ENCODE measurements at regions not wholly inside any gene's neighbourhood (a gene's known extent, or its start where the extent isn't known, plus 50 kb on each side); places are given as distances from the start of the nearest gene placed in this dataset.

GRCh38 chr9:17963498-17963897 lies 384.6 kb downstream of the SH3GL2 start:
- intact Hi-C loops (cut with micrococcal nuclease), result loop anchor here (5.0 kb wide), 1 partner anchor 441 kb away; no protein-coding TSS in a partner anchor
- Mint-ChIP-seq H3K9me3 (no peaks in the 10 kb centered on the region), H3K27me3 (no peaks in the 10 kb centered on the region), H3K36me3 (ENCODE audit: low read depth) (no peaks in the 10 kb centered on the region), H3K4me3 (no peak overlapping the region), H3K4me1 (no peaks in the 10 kb centered on the region), H3K27ac (no peak overlapping the region)
- no peak for DNase-seq

DNA sequence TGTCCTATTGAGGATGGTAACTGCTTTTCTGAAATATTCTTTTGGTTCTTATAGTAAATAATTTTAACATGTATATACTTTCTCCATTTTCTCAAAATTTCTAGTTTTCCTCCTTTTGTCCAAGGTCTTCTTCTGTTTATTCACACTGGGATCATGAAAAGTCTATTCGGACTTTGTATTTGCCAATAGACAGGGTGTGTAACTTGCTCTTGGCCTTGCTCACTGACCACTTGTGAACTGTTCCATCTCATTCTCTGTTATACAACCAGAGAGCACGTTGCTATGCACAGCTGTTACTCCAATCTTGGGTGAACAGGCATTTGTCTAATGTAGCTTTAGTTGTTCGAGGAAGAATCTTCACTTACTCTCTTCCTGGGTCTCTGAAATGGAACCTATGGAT lies 388.9 kb downstream of the SH3GL2 start:
- no peaks in the 10 kb centered on the region for H3K4me1 Mint-ChIP-seq
- H3K9me3 Mint-ChIP-seq, result no peaks in the 10 kb centered on the region
- H3K4me3 Mint-ChIP-seq, result no peak overlapping the region
- H3K36me3 Mint-ChIP-seq (ENCODE audit: low read depth), result no peaks in the 10 kb centered on the region
- DNase-seq, result no peak
- H3K27me3 Mint-ChIP-seq, result no peaks in the 10 kb centered on the region
- H3K27ac Mint-ChIP-seq, result no peak overlapping the region
- intact Hi-C loops (cut with micrococcal nuclease), result no loop called here

DNA sequence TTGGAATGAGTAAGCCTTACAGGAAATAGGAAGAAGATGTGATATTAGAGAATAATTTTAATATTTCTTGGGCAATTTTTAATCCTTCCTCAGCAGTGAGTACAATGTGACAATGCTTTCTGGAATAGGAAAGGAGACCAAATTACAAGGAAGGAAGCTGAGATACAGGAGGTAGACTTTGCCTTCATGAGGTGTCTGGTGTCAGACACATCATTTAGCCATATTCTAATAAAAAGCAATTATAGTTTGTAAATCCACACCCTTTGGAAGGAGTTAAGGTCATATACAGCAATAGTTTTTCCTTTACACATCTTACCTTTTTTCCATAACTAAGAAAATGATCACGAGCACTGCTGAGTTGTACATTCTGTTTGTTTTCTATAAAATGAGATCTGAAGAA lies 390.4 kb downstream of the SH3GL2 start:
- Mint-ChIP-seq H3K36me3 (ENCODE audit: low read depth) (no peaks in the 10 kb centered on the region), H3K27ac (no peak overlapping the region), H3K27me3 (no peaks in the 10 kb centered on the region), H3K4me1 (no peaks in the 10 kb centered on the region), H3K9me3 (no peaks in the 10 kb centered on the region), H3K4me3 (no peak overlapping the region)
- intact Hi-C loops (cut with micrococcal nuclease), result no loop called here
- no peak for DNase-seq

DNA sequence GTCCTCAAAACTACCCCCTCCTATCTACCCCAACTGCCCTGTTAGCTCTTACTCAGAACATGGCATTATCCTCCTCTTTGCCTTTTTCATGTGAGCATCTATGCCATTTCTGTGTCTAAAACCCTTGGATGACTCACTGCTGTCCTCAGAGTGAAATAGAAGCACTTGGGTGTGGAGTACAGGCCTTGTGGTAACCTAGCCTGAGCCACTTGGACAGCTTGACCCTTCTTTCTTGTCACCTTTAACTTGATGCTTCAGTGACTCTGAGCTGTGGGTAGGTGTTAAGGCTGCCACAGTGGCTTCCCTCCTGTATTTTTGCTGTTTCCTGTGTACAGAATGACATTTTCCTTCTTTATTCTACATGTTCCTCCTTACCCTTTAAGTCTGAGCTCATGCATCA lies 391.4 kb downstream of the SH3GL2 start:
- no peak for DNase-seq
- Mint-ChIP-seq H3K9me3 (no peaks in the 10 kb centered on the region), H3K4me3 (no peak overlapping the region), H3K36me3 (ENCODE audit: low read depth) (no peaks in the 10 kb centered on the region), H3K27ac (no peak overlapping the region), H3K4me1 (no peaks in the 10 kb centered on the region), H3K27me3 (no peaks in the 10 kb centered on the region)
- intact Hi-C loops (cut with micrococcal nuclease), result no loop called here

- no peak overlapping the region for H3K4me3 Mint-ChIP-seq
- DNase-seq, result no peak
- H3K36me3 Mint-ChIP-seq (ENCODE audit: low read depth), result no peaks in the 10 kb centered on the region
- intact Hi-C loops (cut with micrococcal nuclease), result no loop called here
- no peak overlapping the region for H3K27ac Mint-ChIP-seq
- H3K9me3 Mint-ChIP-seq, result peaks cover 17% of the 10 kb centered on the region
- no peaks in the 10 kb centered on the region for H3K27me3 Mint-ChIP-seq
- H3K4me1 Mint-ChIP-seq, result no peaks in the 10 kb centered on the region
Measured at GRCh38 chr9:17978773-17979172, 399.9 kb downstream of the SH3GL2 start.

DNA sequence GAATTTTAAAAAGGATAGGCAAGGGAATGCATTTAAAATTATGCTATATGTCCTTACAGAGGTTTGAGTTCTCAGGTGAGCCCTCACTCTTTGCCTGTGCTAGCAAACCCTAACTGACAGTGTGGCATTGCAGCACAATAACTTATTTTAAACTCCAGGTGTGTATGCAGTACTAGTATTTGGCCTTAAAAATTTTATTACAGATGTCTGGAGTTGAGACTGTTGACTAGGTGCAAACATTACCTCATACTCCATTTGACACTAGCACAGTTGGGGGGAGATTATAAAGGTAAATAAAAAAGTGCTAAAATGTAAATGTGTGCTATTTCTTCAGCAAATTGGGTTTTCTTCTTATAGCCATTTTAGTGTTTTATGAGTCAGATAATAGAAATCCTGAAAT lies 407.7 kb downstream of the SH3GL2 start:
- no peaks in the 10 kb centered on the region for H3K4me1 Mint-ChIP-seq
- H3K27me3 Mint-ChIP-seq, result no peaks in the 10 kb centered on the region
- no peak for DNase-seq
- intact Hi-C loops (cut with micrococcal nuclease), result no loop called here
- H3K27ac Mint-ChIP-seq, result no peak overlapping the region
- H3K9me3 Mint-ChIP-seq, result no peaks in the 10 kb centered on the region
- no peaks in the 10 kb centered on the region for H3K36me3 Mint-ChIP-seq (ENCODE audit: low read depth)
- no peak overlapping the region for H3K4me3 Mint-ChIP-seq

GRCh38 chr9:17987189-17987588 lies 408.3 kb downstream of the SH3GL2 start:
- DNase-seq, result no peak
- Mint-ChIP-seq H3K27me3 (no peaks in the 10 kb centered on the region), H3K27ac (no peak overlapping the region), H3K36me3 (ENCODE audit: low read depth) (no peaks in the 10 kb centered on the region), H3K4me3 (no peak overlapping the region), H3K4me1 (no peaks in the 10 kb centered on the region), H3K9me3 (no peaks in the 10 kb centered on the region)
- intact Hi-C loops (cut with micrococcal nuclease), result no loop called here

- H3K4me3 Mint-ChIP-seq, result no peak overlapping the region
- no peaks in the 10 kb centered on the region for H3K4me1 Mint-ChIP-seq
- intact Hi-C loops (cut with micrococcal nuclease), result no loop called here
- H3K27me3 Mint-ChIP-seq, result no peaks in the 10 kb centered on the region
- no peaks in the 10 kb centered on the region for H3K9me3 Mint-ChIP-seq
- DNase-seq, result no peak
- H3K36me3 Mint-ChIP-seq (ENCODE audit: low read depth), result no peaks in the 10 kb centered on the region
- H3K27ac Mint-ChIP-seq, result no peak overlapping the region
Measured at GRCh38 chr9:17988489-17988888, 409.6 kb downstream of the SH3GL2 start.

- Mint-ChIP-seq H3K4me3 (no peak overlapping the region), H3K36me3 (ENCODE audit: low read depth) (no peaks in the 10 kb centered on the region), H3K27ac (no peak overlapping the region), H3K9me3 (no peaks in the 10 kb centered on the region), H3K27me3 (no peaks in the 10 kb centered on the region), H3K4me1 (no peaks in the 10 kb centered on the region)
- intact Hi-C loops (cut with micrococcal nuclease), result no loop called here
- DNase-seq, result no peak
Measured at GRCh38 chr9:17990602-17991001, 411.7 kb downstream of the SH3GL2 start.

DNA sequence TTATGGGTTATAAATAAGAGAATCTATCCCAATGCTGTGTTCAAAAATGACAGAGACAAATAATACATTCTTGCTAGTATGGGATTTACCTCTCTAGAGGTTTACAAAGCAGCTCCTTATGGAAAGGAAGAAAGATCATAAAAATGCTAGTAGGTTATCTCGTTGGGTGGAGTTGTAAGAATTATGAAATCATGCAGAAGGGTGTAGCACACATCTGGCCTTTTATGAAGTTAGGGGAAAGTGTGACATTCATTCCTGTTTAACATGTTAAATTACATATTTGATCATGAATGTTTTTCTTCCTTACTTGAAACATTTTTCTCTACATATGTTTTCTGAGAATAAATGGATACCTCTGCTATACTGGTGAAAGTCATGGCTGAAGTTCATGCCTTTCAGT lies 414.2 kb downstream of the SH3GL2 start:
- H3K36me3 Mint-ChIP-seq (ENCODE audit: low read depth), result no peaks in the 10 kb centered on the region
- DNase-seq, result no peak
- H3K27ac Mint-ChIP-seq, result no peak overlapping the region
- no peaks in the 10 kb centered on the region for H3K9me3 Mint-ChIP-seq
- H3K27me3 Mint-ChIP-seq, result no peaks in the 10 kb centered on the region
- H3K4me1 Mint-ChIP-seq, result no peaks in the 10 kb centered on the region
- intact Hi-C loops (cut with micrococcal nuclease), result no loop called here
- H3K4me3 Mint-ChIP-seq, result no peak overlapping the region

- no peak overlapping the region for H3K4me3 Mint-ChIP-seq
- intact Hi-C loops (cut with micrococcal nuclease), result no loop called here
- no peak overlapping the region for H3K27ac Mint-ChIP-seq
- H3K4me1 Mint-ChIP-seq, result no peaks in the 10 kb centered on the region
- no peaks in the 10 kb centered on the region for H3K9me3 Mint-ChIP-seq
- no peak for DNase-seq
- H3K27me3 Mint-ChIP-seq, result no peaks in the 10 kb centered on the region
- no peaks in the 10 kb centered on the region for H3K36me3 Mint-ChIP-seq (ENCODE audit: low read depth)
Measured at GRCh38 chr9:17994695-17995425, 416.0 kb downstream of the SH3GL2 start.

DNA sequence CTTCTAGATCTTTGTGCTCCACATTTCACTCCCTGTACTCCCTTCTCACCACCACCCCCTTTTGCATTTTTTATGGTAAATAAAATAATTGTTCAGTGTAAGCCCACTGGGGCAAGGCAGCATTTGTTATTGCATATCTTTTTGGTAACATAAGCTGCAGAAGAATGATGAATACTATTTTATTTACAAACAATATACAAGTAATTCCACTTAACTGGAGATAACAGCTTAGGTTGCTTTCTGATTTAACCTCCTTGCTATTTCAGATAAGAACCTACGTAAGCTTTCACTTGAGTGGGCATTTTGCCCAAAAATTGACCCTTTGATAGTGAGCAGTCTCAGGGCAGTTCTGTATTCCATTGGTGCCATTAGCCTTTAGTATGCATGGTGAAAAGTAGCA lies 417.9 kb downstream of the SH3GL2 start:
- intact Hi-C loops (cut with micrococcal nuclease), result no loop called here
- no peaks in the 10 kb centered on the region for H3K4me1 Mint-ChIP-seq

DNA sequence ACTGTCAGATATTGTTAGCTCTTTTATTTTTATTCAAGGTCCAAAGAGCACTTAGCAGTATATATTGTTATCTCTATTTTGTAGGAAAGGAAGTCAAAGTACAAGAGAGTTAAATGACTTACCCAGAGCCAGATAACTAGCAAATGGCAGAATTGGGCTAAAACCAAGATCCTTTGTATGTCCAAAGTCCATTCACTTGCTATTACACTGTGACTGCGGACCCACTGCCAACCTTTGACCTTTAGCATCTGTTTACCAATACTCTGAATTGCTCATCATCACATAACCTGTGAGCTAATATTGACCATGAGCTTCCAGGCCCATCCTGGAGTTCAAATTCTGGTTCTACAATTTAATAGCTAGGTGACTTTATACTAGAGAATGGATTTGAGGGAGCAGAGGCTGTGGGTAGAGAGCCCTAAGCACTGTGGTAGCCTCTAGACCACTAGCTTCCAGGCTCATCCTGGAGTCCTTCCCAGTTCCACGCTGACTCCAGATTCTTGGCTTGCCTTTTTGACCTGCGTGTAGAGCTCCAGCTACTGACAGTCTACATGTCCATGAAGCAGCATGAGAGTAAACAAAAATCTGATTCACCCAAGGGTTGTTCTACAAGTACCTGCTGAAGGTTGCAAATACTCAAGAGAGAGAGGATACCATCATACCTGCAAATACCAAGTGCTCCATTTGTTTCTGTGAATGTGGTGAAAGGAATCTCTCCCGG lies 424.0 kb downstream of the SH3GL2 start:
- no peaks in the 10 kb centered on the region for H3K36me3 Mint-ChIP-seq (ENCODE audit: low read depth)
- no peaks in the 10 kb centered on the region for H3K27me3 Mint-ChIP-seq
- H3K9me3 Mint-ChIP-seq, result no peaks in the 10 kb centered on the region
- H3K27ac Mint-ChIP-seq, result no peak overlapping the region
- no peak overlapping the region for H3K4me3 Mint-ChIP-seq
- intact Hi-C loops (cut with micrococcal nuclease), result no loop called here
- no peak for DNase-seq
- no peaks in the 10 kb centered on the region for H3K4me1 Mint-ChIP-seq

More for the DNA sequence above, 417.9 kb downstream of the SH3GL2 start:
- Mint-ChIP-seq H3K4me3 (no peak overlapping the region), H3K27me3 (no peaks in the 10 kb centered on the region), H3K9me3 (no peaks in the 10 kb centered on the region), H3K27ac (no peak overlapping the region), H3K36me3 (ENCODE audit: low read depth) (no peaks in the 10 kb centered on the region)
- DNase-seq, result no peak

GRCh38 chr9:18006591-18006990 lies 427.7 kb downstream of the SH3GL2 start:
- Mint-ChIP-seq H3K9me3 (no peaks in the 10 kb centered on the region), H3K27me3 (no peaks in the 10 kb centered on the region), H3K4me3 (no peak overlapping the region), H3K36me3 (ENCODE audit: low read depth) (no peaks in the 10 kb centered on the region), H3K27ac (no peak overlapping the region), H3K4me1 (no peaks in the 10 kb centered on the region)
- no peak for DNase-seq
- intact Hi-C loops (cut with micrococcal nuclease), result no loop called here

DNA sequence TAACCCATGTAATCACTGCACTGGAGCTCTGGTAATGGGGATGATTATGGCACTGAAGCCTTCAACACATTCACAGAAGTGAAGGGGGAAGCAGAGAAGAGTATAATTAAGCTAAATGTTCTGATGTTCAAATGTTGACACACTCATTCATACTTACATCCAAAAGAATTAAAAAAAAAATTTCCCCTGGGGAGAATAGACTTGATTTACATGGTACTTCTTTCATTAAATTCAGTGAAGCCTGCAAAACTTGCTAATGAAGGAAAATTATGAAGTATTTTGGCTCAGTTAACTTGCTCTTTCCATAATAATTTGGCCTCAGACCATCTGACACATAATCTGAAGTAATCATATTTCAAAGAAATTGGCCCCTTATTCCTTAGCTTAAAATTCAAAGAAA lies 428.8 kb downstream of the SH3GL2 start:
- H3K4me3 Mint-ChIP-seq, result no peak overlapping the region
- intact Hi-C loops (cut with micrococcal nuclease), result no loop called here
- no peaks in the 10 kb centered on the region for H3K27me3 Mint-ChIP-seq
- H3K36me3 Mint-ChIP-seq (ENCODE audit: low read depth), result no peaks in the 10 kb centered on the region
- H3K27ac Mint-ChIP-seq, result no peak overlapping the region
- H3K4me1 Mint-ChIP-seq, result no peaks in the 10 kb centered on the region
- H3K9me3 Mint-ChIP-seq, result no peaks in the 10 kb centered on the region
- no peak for DNase-seq
